Trophoblast cell (in vitro differentiated cells and primary cell): ENCODE measurements at regions not wholly inside any gene's neighbourhood (a gene's known extent, or its start where the extent isn't known, plus 50 kb on each side); places are given as distances from the start of the nearest gene placed in this dataset.
A peak's percentile ranks its signal among the peaks of the same experiment; 100 is the strongest.

ENCODE experiments used
- DNase-seq, 2 donors: peaks; one replicate each; pipeline ENCODE4 v3.0.0-alpha.2; 2016
- H2AFZ ChIP-seq: 2 replicates; pipeline ENCODE4 v1.6.1; 2013; ENCODE audit warnings: low read length, moderate library complexity, mild to moderate bottlenecking; ENCODE audit not compliant: insufficient read depth, poor library complexity
- H2AK5ac ChIP-seq: 2 replicates; pipeline ENCODE4 v1.6.1; 2013; ENCODE audit warnings: mild to moderate bottlenecking, low read length
- H2BK120ac ChIP-seq: 2 replicates; pipeline ENCODE4 v1.6.1; 2013; ENCODE audit warnings: low read length, mild to moderate bottlenecking, moderate library complexity; ENCODE audit not compliant: insufficient read depth, poor library complexity
- H2BK12ac ChIP-seq: 2 replicates; pipeline ENCODE4 v1.6.1; 2013; ENCODE audit warnings: mild to moderate bottlenecking, low read length, moderate library complexity
- H2BK5ac ChIP-seq: 2 replicates; pipeline ENCODE4 v1.6.1; 2013; ENCODE audit warnings: low read length, low read depth, moderate library complexity, mild to moderate bottlenecking; ENCODE audit not compliant: poor library complexity
- H3K14ac ChIP-seq: 2 replicates; pipeline ENCODE4 v1.6.1; 2013; ENCODE audit warnings: mild to moderate bottlenecking, low read length
- H3K18ac ChIP-seq: 2 replicates; pipeline ENCODE4 v1.6.1; 2013; ENCODE audit warnings: mild to moderate bottlenecking, low read length
- H3K23ac ChIP-seq: 2 replicates; pipeline ENCODE4 v1.6.1; 2013; ENCODE audit warnings: low read length
- H3K27ac ChIP-seq: 2 replicates; pipeline ENCODE4 v1.5.1; 2013; ENCODE audit warnings: low read depth, mild to moderate bottlenecking, inconsistent platforms, low read length, moderate library complexity
- H3K27me3 ChIP-seq: 2 replicates; pipeline ENCODE4 v1.6.1; 2013; ENCODE audit warnings: inconsistent platforms, mild to moderate bottlenecking, low read length, moderate library complexity; ENCODE audit not compliant: insufficient read depth
- H3K36me3 ChIP-seq, 2 experiments: 1 replicate in 1 of 2; 2 replicates in 1 of 2; pipeline ENCODE4 v1.6.1; 2013; ENCODE audit warnings: low read length in 2 of 2, mild to moderate bottlenecking in 2 of 2, moderate library complexity in 1 of 2; ENCODE audit not compliant: insufficient read depth in 2 of 2, control insufficient read depth in 1 of 2
- H3K4ac ChIP-seq: 2 replicates; pipeline ENCODE4 v1.6.1; 2013; ENCODE audit warnings: low read depth, mild to moderate bottlenecking, low read length, moderate library complexity
- H3K4me1 ChIP-seq, 2 experiments: 1 replicate in 1 of 2; 2 replicates in 1 of 2; pipeline ENCODE4 v1.6.1; 2013; ENCODE audit warnings: low read length in 2 of 2, mild to moderate bottlenecking in 2 of 2, moderate library complexity in 1 of 2; ENCODE audit not compliant: insufficient read depth in 2 of 2, control insufficient read depth in 1 of 2
- H3K4me2 ChIP-seq: 2 replicates; pipeline ENCODE4 v1.6.1; 2013; ENCODE audit warnings: inconsistent platforms, mild to moderate bottlenecking, low read length, moderate library complexity
- H3K4me3 ChIP-seq: 2 replicates; pipeline ENCODE4 v1.5.1; 2013; ENCODE audit warnings: mild to moderate bottlenecking, low read depth, low read length, inconsistent platforms
- H3K79me1 ChIP-seq: one replicate; pipeline ENCODE4 v1.6.1; 2013; ENCODE audit warnings: low read length
- H3K79me2 ChIP-seq: 2 replicates; pipeline ENCODE4 v1.6.1; 2013; ENCODE audit warnings: low read length, mild to moderate bottlenecking; ENCODE audit not compliant: control insufficient read depth, insufficient read depth, poor library complexity
- H3K9ac ChIP-seq: 2 replicates; pipeline ENCODE4 v1.6.1; 2013; ENCODE audit warnings: mild to moderate bottlenecking, low read length
- H3K9me3 ChIP-seq: 2 replicates; pipeline ENCODE4 v1.6.1; 2013; ENCODE audit warnings: low read depth, mild to moderate bottlenecking, control low read depth, inconsistent platforms, low read length; ENCODE audit not compliant: insufficient read depth
- H4K12ac ChIP-seq: 2 replicates; pipeline ENCODE4 v1.6.1; 2013; ENCODE audit warnings: low read depth, mild to moderate bottlenecking, low read length, moderate library complexity
- H4K8ac ChIP-seq: 2 replicates; pipeline ENCODE4 v1.6.1; 2013; ENCODE audit warnings: low read depth, mild to moderate bottlenecking, low read length, moderate library complexity
- H4K91ac ChIP-seq: one replicate; pipeline ENCODE4 v1.6.1; 2013; ENCODE audit warnings: low read depth, mild to moderate bottlenecking, low read length, moderate library complexity
- WGBS: extraction: QIAGEN DNeasy Blood & Tissue Kit; methylation state at CpG from one replicate; pipeline ENCODE4 v1.1.7; 2013; ENCODE audit warnings: missing lambda C conversion rate; ENCODE audit not compliant: insufficient read length, insufficient coverage; ENCODE audit errors: extremely low coverage; 5-methylcytosine and 5-hydroxymethylcytosine counted together

- H2AK5ac ChIP-seq, result no peak overlapping the region
- no peak overlapping the region for H4K12ac ChIP-seq
- H2BK120ac ChIP-seq, result no peak overlapping the region
- no peaks in the 10 kb centered on the region for H3K79me2 ChIP-seq
- H3K9me3 ChIP-seq, result no peaks in the 10 kb centered on the region
- no peak overlapping the region for H3K14ac ChIP-seq
- H3K23ac ChIP-seq, result no peak overlapping the region
- no peak overlapping the region for H2BK5ac ChIP-seq
- H3K4me1 ChIP-seq, result no peaks in the 10 kb centered on the region
- no peak overlapping the region for H3K27ac ChIP-seq
- WGBS, result no CpG with 5 or more reads among the region's 2 CpGs
- no peak overlapping the region for H3K9ac ChIP-seq
- H3K4me2 ChIP-seq, result no peak overlapping the region
- H3K36me3 ChIP-seq, result no peaks in the 10 kb centered on the region
- H3K27me3 ChIP-seq, result no peaks in the 10 kb centered on the region
- H2AFZ ChIP-seq, result no peak overlapping the region
- H3K4ac ChIP-seq, result no peak overlapping the region
- H3K79me1 ChIP-seq, result no peaks in the 10 kb centered on the region
- DNase-seq, result peak in 1 of 2 donors; percentile 21
- H3K4me3 ChIP-seq, result no peak overlapping the region
- no peak overlapping the region for H3K18ac ChIP-seq
- no peak overlapping the region for H2BK12ac ChIP-seq
- H4K91ac ChIP-seq, result no peak overlapping the region
- no peak overlapping the region for H4K8ac ChIP-seq
These were observed 72.4 kb upstream of the BBX start for GRCh38 chr3:107450254-107450893.

GRCh38 chr3:107452436-107452835 is 70.3 kb upstream of the BBX start:
- Histone ChIP-seq H3K4me1 (no peaks in the 10 kb centered on the region), H3K4me2 (no peak overlapping the region), H3K79me1 (no peaks in the 10 kb centered on the region), H3K9me3 (no peaks in the 10 kb centered on the region), H4K91ac (no peak overlapping the region), H4K12ac (no peak overlapping the region), H2AFZ (no peak overlapping the region), H3K36me3 (no peaks in the 10 kb centered on the region), H3K4ac (no peak overlapping the region), H3K23ac (no peak overlapping the region), H3K27me3 (no peaks in the 10 kb centered on the region), H2BK5ac (no peak overlapping the region), H3K18ac (no peak overlapping the region), H2BK120ac (no peak overlapping the region), H2BK12ac (no peak overlapping the region), H3K9ac (no peak overlapping the region), H4K8ac (no peak overlapping the region), H2AK5ac (no peak overlapping the region), H3K27ac (no peak overlapping the region), H3K4me3 (no peak overlapping the region), H3K14ac (no peak overlapping the region), H3K79me2 (no peaks in the 10 kb centered on the region)
- no peak for DNase-seq
- no CpG with 5 or more reads among the region's 2 CpGs for WGBS

- H3K14ac ChIP-seq, result no peak overlapping the region
- H3K4me1 ChIP-seq, result no peaks in the 10 kb centered on the region
- H2BK12ac ChIP-seq, result no peak overlapping the region
- no peak overlapping the region for H4K91ac ChIP-seq
- H3K36me3 ChIP-seq, result no peaks in the 10 kb centered on the region
- no peak overlapping the region for H2AK5ac ChIP-seq
- H3K4me2 ChIP-seq, result no peak overlapping the region
- no peaks in the 10 kb centered on the region for H3K27me3 ChIP-seq
- H4K8ac ChIP-seq, result no peak overlapping the region
- H2BK5ac ChIP-seq, result no peak overlapping the region
- no peak overlapping the region for H3K18ac ChIP-seq
- no peak for DNase-seq
- no peak overlapping the region for H3K4me3 ChIP-seq
- WGBS, result no CpG with 5 or more reads among the region's 2 CpGs
- no peak overlapping the region for H4K12ac ChIP-seq
- no peak overlapping the region for H3K27ac ChIP-seq
- H3K79me2 ChIP-seq, result no peaks in the 10 kb centered on the region
- H3K4ac ChIP-seq, result no peak overlapping the region
- no peak overlapping the region for H2BK120ac ChIP-seq
- H3K9ac ChIP-seq, result no peak overlapping the region
- H3K79me1 ChIP-seq, result no peaks in the 10 kb centered on the region
- no peaks in the 10 kb centered on the region for H3K9me3 ChIP-seq
- H2AFZ ChIP-seq, result no peak overlapping the region
- no peak overlapping the region for H3K23ac ChIP-seq
These were observed 69.3 kb upstream of the BBX start for GRCh38 chr3:107453504-107453903.

GRCh38 chr3:107455621-107456020 is 67.1 kb upstream of the BBX start:
- no peaks in the 10 kb centered on the region for H3K27me3 ChIP-seq
- H3K4me3 ChIP-seq, result no peak overlapping the region
- H3K9me3 ChIP-seq, result no peaks in the 10 kb centered on the region
- H2BK12ac ChIP-seq, result no peak overlapping the region
- no peaks in the 10 kb centered on the region for H3K79me1 ChIP-seq
- no peak overlapping the region for H3K23ac ChIP-seq
- H3K18ac ChIP-seq, result no peak overlapping the region
- no peak overlapping the region for H4K91ac ChIP-seq
- no peak overlapping the region for H2AK5ac ChIP-seq
- H3K9ac ChIP-seq, result no peak overlapping the region
- no peaks in the 10 kb centered on the region for H3K4me1 ChIP-seq
- no peak overlapping the region for H4K12ac ChIP-seq
- H2BK5ac ChIP-seq, result no peak overlapping the region
- H4K8ac ChIP-seq, result no peak overlapping the region
- H3K4ac ChIP-seq, result no peak overlapping the region
- WGBS, result no CpG with 5 or more reads among the region's 1 CpG
- H3K4me2 ChIP-seq, result no peak overlapping the region
- no peak for DNase-seq
- no peak overlapping the region for H2AFZ ChIP-seq
- no peaks in the 10 kb centered on the region for H3K79me2 ChIP-seq
- H3K27ac ChIP-seq, result no peak overlapping the region
- no peak overlapping the region for H2BK120ac ChIP-seq
- no peaks in the 10 kb centered on the region for H3K36me3 ChIP-seq
- no peak overlapping the region for H3K14ac ChIP-seq
